ENCODE measurements at regions not wholly inside any gene's neighbourhood (a gene's known extent, or its start where the extent isn't known, plus 50 kb on each side); places are given as distances from the start of the nearest gene placed in this dataset.
"Not testable (repeated sequence)": the region's sequence is repeated elsewhere in the genome, so short reads cannot be mapped to it uniquely, and the experiment has no call there.

GRCh38 chr2:167719410-167719809 is 528.0 kb downstream of the STK39 start:
- Mint-ChIP-seq H3K9me3 (no peaks in the 10 kb centered on the region), H3K4me1 (no peaks in the 10 kb centered on the region), H3K36me3 (no peaks in the 10 kb centered on the region), H3K4me3 (no peak overlapping the region), H3K27ac (no peak overlapping the region), H3K27me3 (no peaks in the 10 kb centered on the region)
- Histone ChIP-seq H3K27me3 (replicated peaks in 1 of 2; ENCODE audit: control insufficient read depth in 2 of 2, extremely low read depth in 1 of 2, insufficient read depth in 2 of 2, low read length in 1 of 2) (no peaks in the 10 kb centered on the region), H3K4me1 (ENCODE audit: control insufficient read depth in 1 of 2, extremely low read depth in 1 of 2, insufficient read depth in 2 of 2, low read length in 2 of 2) (no peaks in the 10 kb centered on the region), H3K9me3 (no peaks in the 10 kb centered on the region), H3K27ac (ENCODE audit: low read length) (no peak overlapping the region), H3K4me3 (ENCODE audit: control insufficient read depth in 1 of 2, extremely low read depth in 1 of 2, low read length in 1 of 2) (no peak overlapping the region), H3K36me3 (ENCODE audit: control insufficient read depth in 2 of 2, extremely low read depth in 1 of 2, insufficient read depth in 1 of 2, low read length in 1 of 2) (no peaks in the 10 kb centered on the region)
- WGBS (ENCODE audit: insufficient coverage): 60% methylated on average over 1 of the region's 4 CpGs
- ChIA-PET POLR2A (no interaction called here), CTCF (no interaction called here)
- DNase-seq: no peak
- ATAC-seq (replicated peaks in 1 of 4): no peak

- WGBS (ENCODE audit: insufficient coverage): 83% methylated on average over 1 of the region's 1 CpG
- H3K4me3 Mint-ChIP-seq: no peak overlapping the region
These were observed 528.8 kb downstream of the STK39 start for GRCh38 chr2:167718560-167718959.

DNA sequence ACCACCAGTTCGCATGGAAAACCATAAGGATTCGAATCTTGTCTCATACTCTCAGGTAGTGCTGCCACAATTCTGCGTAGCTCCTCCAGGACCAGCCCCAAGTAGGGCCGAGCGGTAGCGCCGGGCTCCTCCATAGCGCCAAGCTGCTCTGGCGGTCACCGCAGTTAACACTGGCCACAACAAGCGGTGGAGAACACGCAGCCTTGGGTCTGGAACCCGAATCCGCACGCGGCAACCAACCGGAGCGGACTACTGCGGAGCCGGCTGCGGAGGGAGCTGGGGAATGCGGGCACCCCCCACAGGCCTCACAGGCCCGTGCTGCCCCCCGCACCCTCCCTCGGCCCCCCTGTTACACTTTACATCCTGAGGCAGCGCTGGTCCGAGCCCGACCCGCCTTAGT is 531.5 kb downstream of the STK39 start:
- no peaks in the 10 kb centered on the region for H3K27me3 Mint-ChIP-seq
- ATAC-seq (replicated peaks in 1 of 4) (no peak), DNase-seq (no peak)
- ChIA-PET CTCF (no interaction called here), POLR2A (no interaction called here)
- no peaks in the 10 kb centered on the region for H3K4me1 Mint-ChIP-seq
- 78% methylated on average over 13 of the region's 29 CpGs for WGBS (ENCODE audit: insufficient coverage)
- no peak overlapping the region for H3K4me3 Mint-ChIP-seq
- no peaks in the 10 kb centered on the region for H3K36me3 Mint-ChIP-seq
- no peak overlapping the region for H3K27ac ChIP-seq (ENCODE audit: low read length)
- no peak overlapping the region for H3K4me3 ChIP-seq (ENCODE audit: control insufficient read depth in 1 of 2, extremely low read depth in 1 of 2, low read length in 1 of 2)
- H3K36me3 ChIP-seq (ENCODE audit: control insufficient read depth in 2 of 2, extremely low read depth in 1 of 2, insufficient read depth in 1 of 2, low read length in 1 of 2): no peaks in the 10 kb centered on the region
- no peaks in the 10 kb centered on the region for H3K4me1 ChIP-seq (ENCODE audit: control insufficient read depth in 1 of 2, extremely low read depth in 1 of 2, insufficient read depth in 2 of 2, low read length in 2 of 2)
- H3K27ac Mint-ChIP-seq: no peak overlapping the region
- no peaks in the 10 kb centered on the region for H3K27me3 ChIP-seq (replicated peaks in 1 of 2; ENCODE audit: control insufficient read depth in 2 of 2, extremely low read depth in 1 of 2, insufficient read depth in 2 of 2, low read length in 1 of 2)
- no peaks in the 10 kb centered on the region for H3K9me3 Mint-ChIP-seq
- no peaks in the 10 kb centered on the region for H3K9me3 ChIP-seq

More at GRCh38 chr2:167718560-167718959, 528.8 kb downstream of the STK39 start:
- ATAC-seq (replicated peaks in 1 of 4) (no peak), DNase-seq (no peak)
- H3K27me3 Mint-ChIP-seq: no peaks in the 10 kb centered on the region
- Histone ChIP-seq H3K9me3 (no peaks in the 10 kb centered on the region), H3K27me3 (replicated peaks in 1 of 2; ENCODE audit: control insufficient read depth in 2 of 2, extremely low read depth in 1 of 2, insufficient read depth in 2 of 2, low read length in 1 of 2) (no peaks in the 10 kb centered on the region), H3K36me3 (ENCODE audit: control insufficient read depth in 2 of 2, extremely low read depth in 1 of 2, insufficient read depth in 1 of 2, low read length in 1 of 2) (no peaks in the 10 kb centered on the region), H3K27ac (ENCODE audit: low read length) (no peak overlapping the region), H3K4me3 (ENCODE audit: control insufficient read depth in 1 of 2, extremely low read depth in 1 of 2, low read length in 1 of 2) (no peak overlapping the region), H3K4me1 (ENCODE audit: control insufficient read depth in 1 of 2, extremely low read depth in 1 of 2, insufficient read depth in 2 of 2, low read length in 2 of 2) (no peaks in the 10 kb centered on the region)
- no peaks in the 10 kb centered on the region for H3K9me3 Mint-ChIP-seq
- no peak overlapping the region for H3K27ac Mint-ChIP-seq
- no peaks in the 10 kb centered on the region for H3K4me1 Mint-ChIP-seq
- POLR2A ChIA-PET: no interaction called here
- no peaks in the 10 kb centered on the region for H3K36me3 Mint-ChIP-seq
- CTCF ChIA-PET: no interaction called here

DNA sequence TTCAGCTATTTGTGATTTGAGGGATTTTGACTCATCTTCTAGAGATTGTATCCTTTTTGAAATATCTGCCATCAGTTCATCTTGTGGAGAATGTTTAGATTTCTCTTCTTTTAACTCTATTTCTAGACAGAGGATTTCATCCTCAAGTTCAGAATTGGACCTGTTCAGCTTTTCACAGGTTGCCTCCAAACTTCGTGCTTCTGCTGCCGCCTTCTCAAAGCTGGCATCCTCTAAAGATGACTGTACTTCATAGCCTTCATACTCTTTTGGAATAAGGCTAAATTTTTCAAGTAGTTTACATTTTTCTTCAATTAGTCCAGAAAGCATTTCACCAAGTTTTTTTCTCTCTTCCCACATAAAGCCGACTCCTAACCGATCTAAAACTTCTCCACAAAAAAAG is 531.9 kb downstream of the STK39 start:
- WGBS (ENCODE audit: insufficient coverage): 88% methylated on average over 3 of the region's 4 CpGs
- H3K27ac ChIP-seq (ENCODE audit: low read length); H3K36me3 Mint-ChIP-seq; H3K4me1 ChIP-seq (ENCODE audit: control insufficient read depth in 1 of 2, extremely low read depth in 1 of 2, insufficient read depth in 2 of 2, low read length in 2 of 2); H3K27ac Mint-ChIP-seq; CTCF ChIA-PET; H3K9me3 Mint-ChIP-seq; POLR2A ChIA-PET; H3K27me3 Mint-ChIP-seq; H3K4me3 Mint-ChIP-seq; H3K36me3 ChIP-seq (ENCODE audit: control insufficient read depth in 2 of 2, extremely low read depth in 1 of 2, insufficient read depth in 1 of 2, low read length in 1 of 2); H3K9me3 ChIP-seq; H3K4me3 ChIP-seq (ENCODE audit: control insufficient read depth in 1 of 2, extremely low read depth in 1 of 2, low read length in 1 of 2); H3K27me3 ChIP-seq (replicated peaks in 1 of 2; ENCODE audit: control insufficient read depth in 2 of 2, extremely low read depth in 1 of 2, insufficient read depth in 2 of 2, low read length in 1 of 2); ATAC-seq (replicated peaks in 1 of 4); H3K4me1 Mint-ChIP-seq; DNase-seq: not testable (repeated sequence)

GRCh38 chr2:167712275-167712674 is 535.1 kb downstream of the STK39 start:
- no peaks in the 10 kb centered on the region for H3K36me3 ChIP-seq (ENCODE audit: control insufficient read depth in 2 of 2, extremely low read depth in 1 of 2, insufficient read depth in 1 of 2, low read length in 1 of 2)
- no peak overlapping the region for H3K4me3 Mint-ChIP-seq
- no peak overlapping the region for H3K27ac Mint-ChIP-seq
- CTCF ChIA-PET: no interaction called here
- no peaks in the 10 kb centered on the region for H3K36me3 Mint-ChIP-seq
- no peaks in the 10 kb centered on the region for H3K27me3 ChIP-seq (replicated peaks in 1 of 2; ENCODE audit: control insufficient read depth in 2 of 2, extremely low read depth in 1 of 2, insufficient read depth in 2 of 2, low read length in 1 of 2)
- H3K9me3 Mint-ChIP-seq: no peaks in the 10 kb centered on the region
- POLR2A ChIA-PET: no interaction called here
- DNase-seq: no peak
- H3K27me3 Mint-ChIP-seq: no peaks in the 10 kb centered on the region
- H3K27ac ChIP-seq (ENCODE audit: low read length): no peak overlapping the region
- no peaks in the 10 kb centered on the region for H3K4me1 Mint-ChIP-seq
- no peaks in the 10 kb centered on the region for H3K4me1 ChIP-seq (ENCODE audit: control insufficient read depth in 1 of 2, extremely low read depth in 1 of 2, insufficient read depth in 2 of 2, low read length in 2 of 2)
- no peak overlapping the region for H3K4me3 ChIP-seq (ENCODE audit: control insufficient read depth in 1 of 2, extremely low read depth in 1 of 2, low read length in 1 of 2)
- no peaks in the 10 kb centered on the region for H3K9me3 ChIP-seq
- no peak for ATAC-seq (replicated peaks in 1 of 4)
- 100% methylated on average over 1 of the region's 1 CpG for WGBS (ENCODE audit: insufficient coverage)

GRCh38 chr2:167708998-167709397 is 538.4 kb downstream of the STK39 start:
- H3K27me3 Mint-ChIP-seq: no peaks in the 10 kb centered on the region
- no peaks in the 10 kb centered on the region for H3K9me3 Mint-ChIP-seq
- Histone ChIP-seq H3K27ac (ENCODE audit: low read length) (no peak overlapping the region), H3K9me3 (no peaks in the 10 kb centered on the region), H3K4me1 (ENCODE audit: control insufficient read depth in 1 of 2, extremely low read depth in 1 of 2, insufficient read depth in 2 of 2, low read length in 2 of 2) (no peaks in the 10 kb centered on the region), H3K36me3 (ENCODE audit: control insufficient read depth in 2 of 2, extremely low read depth in 1 of 2, insufficient read depth in 1 of 2, low read length in 1 of 2) (no peaks in the 10 kb centered on the region), H3K27me3 (replicated peaks in 1 of 2; ENCODE audit: control insufficient read depth in 2 of 2, extremely low read depth in 1 of 2, insufficient read depth in 2 of 2, low read length in 1 of 2) (no peaks in the 10 kb centered on the region), H3K4me3 (ENCODE audit: control insufficient read depth in 1 of 2, extremely low read depth in 1 of 2, low read length in 1 of 2) (no peak overlapping the region)
- no peak overlapping the region for H3K27ac Mint-ChIP-seq
- DNase-seq (no peak), ATAC-seq (replicated peaks in 1 of 4) (no peak)
- no peaks in the 10 kb centered on the region for H3K4me1 Mint-ChIP-seq
- no peaks in the 10 kb centered on the region for H3K36me3 Mint-ChIP-seq
- CTCF ChIA-PET: no interaction called here
- POLR2A ChIA-PET: no interaction called here
- H3K4me3 Mint-ChIP-seq: no peak overlapping the region

DNA sequence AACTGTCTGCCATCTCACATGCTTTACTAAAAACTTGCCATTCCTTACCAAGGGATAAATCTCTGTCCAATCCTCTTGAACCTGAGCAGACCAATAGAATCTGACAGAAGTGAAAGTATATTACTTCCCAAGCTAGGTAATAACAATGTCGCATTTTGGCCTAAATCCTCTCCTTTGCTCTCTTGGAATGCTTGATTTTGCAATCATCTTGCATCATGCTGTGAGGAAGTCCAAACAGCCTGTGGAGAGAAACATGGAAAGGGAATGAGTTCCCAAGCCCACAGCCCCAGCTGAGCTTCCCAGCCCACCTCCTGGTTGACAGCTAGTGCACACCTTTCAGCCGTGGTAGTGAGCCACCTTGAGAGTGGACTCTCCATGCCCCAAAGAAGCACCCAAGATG is 540.6 kb downstream of the STK39 start:
- Histone ChIP-seq H3K9me3 (no peaks in the 10 kb centered on the region), H3K4me3 (ENCODE audit: control insufficient read depth in 1 of 2, extremely low read depth in 1 of 2, low read length in 1 of 2) (no peak overlapping the region), H3K27ac (ENCODE audit: low read length) (no peak overlapping the region), H3K4me1 (ENCODE audit: control insufficient read depth in 1 of 2, extremely low read depth in 1 of 2, insufficient read depth in 2 of 2, low read length in 2 of 2) (no peaks in the 10 kb centered on the region), H3K36me3 (ENCODE audit: control insufficient read depth in 2 of 2, extremely low read depth in 1 of 2, insufficient read depth in 1 of 2, low read length in 1 of 2) (no peaks in the 10 kb centered on the region), H3K27me3 (replicated peaks in 1 of 2; ENCODE audit: control insufficient read depth in 2 of 2, extremely low read depth in 1 of 2, insufficient read depth in 2 of 2, low read length in 1 of 2) (no peaks in the 10 kb centered on the region)
- H3K9me3 Mint-ChIP-seq: no peaks in the 10 kb centered on the region
- no peaks in the 10 kb centered on the region for H3K36me3 Mint-ChIP-seq
- H3K27ac Mint-ChIP-seq: no peak overlapping the region
- no CpG with 5 or more reads among the region's 2 CpGs for WGBS (ENCODE audit: insufficient coverage)
- ATAC-seq (replicated peaks in 1 of 4) (no peak), DNase-seq (no peak)
- POLR2A ChIA-PET: no interaction called here
- CTCF ChIA-PET: no interaction called here
- no peaks in the 10 kb centered on the region for H3K27me3 Mint-ChIP-seq
- no peaks in the 10 kb centered on the region for H3K4me1 Mint-ChIP-seq
- no peak overlapping the region for H3K4me3 Mint-ChIP-seq

Data from T-cell (primary cell).